Thyroid gland (tissue), 4 donors: ENCODE measurements at regions not wholly inside any gene's neighbourhood (a gene's known extent, or its start where the extent isn't known, plus 50 kb on each side); places are given as distances from the start of the nearest gene placed in this dataset.

Experiments
- POLR2A ChIP-seq, 2 donors: fragments of 450-650 bp; IDR thresholded peaks; one replicate each; pipeline ENCODE4 v1.6.1; 2017; ENCODE audit warnings: antibody characterized with exemption in 2 of 2, mild to moderate bottlenecking in 2 of 2, moderate library complexity in 1 of 2
- TF ChIP-seq, protein P1 (sequence below), 6 experiments: fragments of 200-600 bp in 3 of 6; fragments of 450-650 bp in 3 of 6; sonication (generic) in 3 of 6; IDR thresholded peaks; one replicate each; pipeline ENCODE4 v1.5.1; 2016 to 2019; ENCODE audit warnings: antibody characterized with exemption in 6 of 6, mild to moderate bottlenecking in 2 of 6, inconsistent platforms in 1 of 6, moderate library complexity in 1 of 6

DNA sequence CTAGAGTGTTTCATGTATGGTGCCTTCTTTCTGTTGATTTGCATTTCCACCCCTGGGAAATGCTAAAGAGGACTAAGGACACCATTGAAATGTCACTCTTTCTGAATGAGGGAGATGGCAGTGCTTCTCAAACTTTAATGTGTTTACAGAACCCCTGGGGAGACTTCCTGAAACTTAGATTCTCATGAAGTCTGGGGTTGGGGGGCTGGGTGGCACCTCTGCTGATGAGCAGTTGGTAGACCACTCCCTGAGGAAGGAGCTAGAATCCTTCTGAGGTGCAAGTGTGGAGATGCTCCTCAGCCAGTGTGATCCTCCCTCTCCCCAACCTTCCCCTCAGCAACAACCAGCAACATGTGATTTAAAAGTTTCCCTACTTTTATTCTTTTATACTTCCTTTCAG is 546.8 kb downstream of the LRRC70 start:
- TF ChIP-seq, protein P1, sequence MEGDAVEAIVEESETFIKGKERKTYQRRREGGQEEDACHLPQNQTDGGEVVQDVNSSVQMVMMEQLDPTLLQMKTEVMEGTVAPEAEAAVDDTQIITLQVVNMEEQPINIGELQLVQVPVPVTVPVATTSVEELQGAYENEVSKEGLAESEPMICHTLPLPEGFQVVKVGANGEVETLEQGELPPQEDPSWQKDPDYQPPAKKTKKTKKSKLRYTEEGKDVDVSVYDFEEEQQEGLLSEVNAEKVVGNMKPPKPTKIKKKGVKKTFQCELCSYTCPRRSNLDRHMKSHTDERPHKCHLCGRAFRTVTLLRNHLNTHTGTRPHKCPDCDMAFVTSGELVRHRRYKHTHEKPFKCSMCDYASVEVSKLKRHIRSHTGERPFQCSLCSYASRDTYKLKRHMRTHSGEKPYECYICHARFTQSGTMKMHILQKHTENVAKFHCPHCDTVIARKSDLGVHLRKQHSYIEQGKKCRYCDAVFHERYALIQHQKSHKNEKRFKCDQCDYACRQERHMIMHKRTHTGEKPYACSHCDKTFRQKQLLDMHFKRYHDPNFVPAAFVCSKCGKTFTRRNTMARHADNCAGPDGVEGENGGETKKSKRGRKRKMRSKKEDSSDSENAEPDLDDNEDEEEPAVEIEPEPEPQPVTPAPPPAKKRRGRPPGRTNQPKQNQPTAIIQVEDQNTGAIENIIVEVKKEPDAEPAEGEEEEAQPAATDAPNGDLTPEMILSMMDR (IDR thresholded peaks at IDR 0.05): no peak
- TF ChIP-seq POLR2A (IDR thresholded peaks at IDR 0.05): no peak
